ENCODE measurements at regions not wholly inside any gene's neighbourhood (a gene's known extent, or its start where the extent isn't known, plus 50 kb on each side); places are given as distances from the start of the nearest gene placed in this dataset.
A peak's percentile ranks its signal among the peaks of the same experiment; 100 is the strongest.
"Not testable (repeated sequence)": the region's sequence is repeated elsewhere in the genome, so short reads cannot be mapped to it uniquely, and the experiment has no call there.

DNA sequence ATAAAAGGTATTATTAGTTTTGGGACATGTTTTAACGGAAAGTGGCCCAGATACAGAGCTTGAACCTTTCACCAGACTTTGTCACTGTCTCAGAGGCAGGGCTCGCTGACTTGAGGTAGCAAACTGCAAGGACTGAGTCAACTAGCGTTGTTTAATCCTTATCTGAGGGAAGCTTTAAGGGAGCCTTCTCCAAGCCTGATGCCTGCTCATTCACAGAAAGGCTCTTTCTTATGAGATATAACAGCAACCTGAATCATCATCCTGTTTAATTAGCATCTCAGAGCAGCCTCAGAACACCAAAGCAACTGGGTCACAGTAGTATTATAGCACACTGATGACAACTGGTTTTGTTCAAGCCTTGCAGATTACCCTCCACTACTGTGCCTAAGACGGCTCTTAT is 54.2 kb upstream of the CYP2D6 start:
- no peak for DNase-seq (ENCODE audit: extremely low spot score in 2 of 2)
- intact Hi-C loops (cut with DNase I), result no loop called here
- TF ChIP-seq POLR2AphosphoS5 (IDR thresholded peaks at IDR 0.05; ENCODE audit: insufficient read depth in 1 of 2, low read depth in 1 of 2) (no peak), CTCF (IDR thresholded peaks at IDR 0.05) (no peak)
- Histone ChIP-seq H3K9me3 (no peaks in the 10 kb centered on the region), H3K4me3 (no peak overlapping the region), H3K27me3 (no peaks in the 10 kb centered on the region), H3K36me3 (no peaks in the 10 kb centered on the region), H3K4me1 (peaks cover 47% of the 10 kb centered on the region), H3K27ac (no peak overlapping the region)

- intact Hi-C loops (cut with DNase I); H3K36me3 ChIP-seq; DNase-seq (ENCODE audit: extremely low spot score in 2 of 2); H3K9me3 ChIP-seq; H3K27ac ChIP-seq; H3K4me3 ChIP-seq; H3K27me3 ChIP-seq: not testable (repeated sequence)
- peaks cover 59% of the 10 kb centered on the region for H3K4me1 ChIP-seq
Observed at GRCh38 chr22:42183461-42184059, 53.0 kb upstream of the CYP2D6 start.

DNA sequence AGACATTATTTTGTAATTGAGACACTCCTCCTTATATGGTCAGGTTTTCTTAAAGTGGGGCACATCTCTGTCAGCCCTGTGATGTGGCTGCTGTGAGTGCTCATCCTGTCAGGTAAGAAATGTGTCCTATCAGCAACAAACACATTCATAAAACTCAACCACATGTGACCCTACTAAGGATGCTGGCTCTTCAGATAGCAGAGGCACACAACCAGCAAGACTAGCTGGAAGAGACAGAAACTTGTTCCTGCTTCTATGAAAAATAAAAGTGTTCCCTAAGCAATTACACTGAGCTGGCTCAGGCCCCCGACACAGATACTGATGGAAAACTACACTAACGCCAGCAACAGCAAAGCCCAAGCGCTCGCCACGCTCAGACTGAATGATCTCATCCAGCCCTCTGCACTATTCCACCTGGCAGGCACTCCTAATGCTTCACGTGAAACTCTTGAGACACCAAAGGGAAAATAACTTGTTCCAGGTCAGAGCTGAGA is 49.8 kb upstream of the CYP2D6 start:
- H3K27me3 ChIP-seq, result no peaks in the 10 kb centered on the region
- H3K4me1 ChIP-seq, result peaks cover 54% of the 10 kb centered on the region
- H3K27ac ChIP-seq, result peak overlapping the region; percentile 74
- DNase-seq (ENCODE audit: extremely low spot score in 2 of 2), result no peak
- no peaks in the 10 kb centered on the region for H3K9me3 ChIP-seq
- intact Hi-C loops (cut with DNase I), result no loop called here
- TF ChIP-seq POLR2AphosphoS5 (IDR thresholded peaks at IDR 0.05; ENCODE audit: insufficient read depth in 1 of 2, low read depth in 1 of 2) (peak in 1 of 2 donors; percentile 53), POLR2A (IDR thresholded peaks at IDR 0.05) (no peak)
- no peak overlapping the region for H3K4me3 ChIP-seq
- peaks cover 0 to 3% of the 10 kb centered on the region in 2 donors for H3K36me3 ChIP-seq

Data from vagina (tissue), 2 donors.